ENCODE measurements at regions not wholly inside any gene's neighbourhood (a gene's known extent, or its start where the extent isn't known, plus 50 kb on each side); places are given as distances from the start of the nearest gene placed in this dataset.

DNA sequence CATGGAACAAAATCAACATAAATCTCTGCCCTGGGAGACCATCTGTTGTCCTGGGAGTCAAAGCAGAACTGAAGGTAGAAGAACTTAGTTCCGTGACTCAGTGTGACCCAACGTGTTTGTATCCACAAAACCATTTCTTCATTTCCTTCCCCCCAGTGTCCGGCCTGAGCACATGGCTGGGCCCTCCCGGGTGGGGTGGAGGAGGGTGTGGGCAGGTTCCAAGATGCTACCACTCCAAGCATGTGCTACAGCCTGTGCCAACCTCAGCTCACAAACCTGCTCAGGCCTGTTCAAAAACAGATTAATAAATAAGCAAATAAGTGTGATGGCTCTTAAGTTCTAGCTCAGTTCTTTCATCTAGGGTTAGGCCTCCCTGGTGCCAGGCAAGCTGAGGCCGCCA lies 55.3 kb downstream of the SHANK2 start:
- CTCF ChIA-PET = no interaction called here
- POLR2A ChIA-PET = no interaction called here
- no peaks in the 10 kb centered on the region for H3K9me3 ChIP-seq (ENCODE audit: control extremely low read depth in 1 of 5, control insufficient read depth in 4 of 5, insufficient read depth in 2 of 5, low read depth in 1 of 5, low read length in 4 of 5)
- H3K27ac ChIP-seq (ENCODE audit: insufficient read depth in 1 of 2, low read depth in 1 of 2, low read length in 2 of 2, poor library complexity in 1 of 2, severe bottlenecking in 2 of 2) = no peak overlapping the region
- WGBS (ENCODE audit: insufficient coverage) = 100% methylated on average over 1 of the region's 5 CpGs
- H3K4me3 ChIP-seq (ENCODE audit: control insufficient read depth in 1 of 7, extremely low read depth in 1 of 7, insufficient read depth in 4 of 7, low read depth in 2 of 7, low read length in 6 of 7) = no peak overlapping the region
- H3K4me1 ChIP-seq (ENCODE audit: control extremely low read depth in 1 of 4, control insufficient read depth in 4 of 4, insufficient read depth in 4 of 4, low read length in 3 of 4) = no peaks in the 10 kb centered on the region
- DNase-seq = no peak
- H3K27me3 ChIP-seq (replicated peaks in 2 of 5; ENCODE audit: control insufficient read depth in 4 of 5, insufficient read depth in 5 of 5, low read length in 4 of 5) = peaks cover 0 to 10% (median 0%) of the 10 kb centered on the region in 5 experiments
- no peaks in the 10 kb centered on the region for H3K36me3 ChIP-seq (ENCODE audit: control insufficient read depth in 4 of 4, insufficient read depth in 4 of 4, low read length in 3 of 4)

DNA sequence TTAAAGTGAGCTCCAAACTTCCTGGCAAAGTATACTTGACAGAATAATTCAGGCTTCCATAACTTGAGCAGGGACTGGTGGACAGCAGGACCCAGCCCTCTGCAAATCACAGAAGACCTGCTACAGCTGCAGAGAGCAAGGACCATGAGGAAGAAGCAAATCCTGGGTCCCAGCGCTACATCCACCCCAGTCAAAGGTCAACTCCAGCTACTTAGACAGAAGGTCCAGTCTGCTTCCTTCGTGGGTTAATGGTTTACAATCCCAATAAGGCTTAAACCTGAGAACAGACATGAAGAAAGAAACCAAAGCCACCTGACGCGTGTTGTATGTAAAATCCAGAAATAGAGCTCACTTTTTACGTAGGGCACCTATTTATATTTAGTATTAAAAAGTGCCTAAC lies 57.7 kb downstream of the SHANK2 start:
- Histone ChIP-seq H3K4me3 (ENCODE audit: control insufficient read depth in 1 of 7, extremely low read depth in 1 of 7, insufficient read depth in 4 of 7, low read depth in 2 of 7, low read length in 6 of 7) (no peak overlapping the region), H3K4me1 (ENCODE audit: control extremely low read depth in 1 of 4, control insufficient read depth in 4 of 4, insufficient read depth in 4 of 4, low read length in 3 of 4) (no peaks in the 10 kb centered on the region), H3K27me3 (replicated peaks in 2 of 5; ENCODE audit: control insufficient read depth in 4 of 5, insufficient read depth in 5 of 5, low read length in 4 of 5) (peaks cover 0 to 5% (median 1%) of the 10 kb centered on the region in 5 experiments), H3K9me3 (ENCODE audit: control extremely low read depth in 1 of 5, control insufficient read depth in 4 of 5, insufficient read depth in 2 of 5, low read depth in 1 of 5, low read length in 4 of 5) (no peaks in the 10 kb centered on the region), H3K27ac (ENCODE audit: insufficient read depth in 1 of 2, low read depth in 1 of 2, low read length in 2 of 2, poor library complexity in 1 of 2, severe bottlenecking in 2 of 2) (no peak overlapping the region), H3K36me3 (ENCODE audit: control insufficient read depth in 4 of 4, insufficient read depth in 4 of 4, low read length in 3 of 4) (no peaks in the 10 kb centered on the region)
- no peak for DNase-seq
- POLR2A ChIA-PET = interaction anchor here (0.6 kb wide), 1 partner anchor 46 kb away, joined by 3 read pairs; no protein-coding TSS in a partner anchor
- 100% methylated on average over 3 of the region's 5 CpGs for WGBS (ENCODE audit: insufficient coverage)
- CTCF ChIA-PET = no interaction called here

DNA sequence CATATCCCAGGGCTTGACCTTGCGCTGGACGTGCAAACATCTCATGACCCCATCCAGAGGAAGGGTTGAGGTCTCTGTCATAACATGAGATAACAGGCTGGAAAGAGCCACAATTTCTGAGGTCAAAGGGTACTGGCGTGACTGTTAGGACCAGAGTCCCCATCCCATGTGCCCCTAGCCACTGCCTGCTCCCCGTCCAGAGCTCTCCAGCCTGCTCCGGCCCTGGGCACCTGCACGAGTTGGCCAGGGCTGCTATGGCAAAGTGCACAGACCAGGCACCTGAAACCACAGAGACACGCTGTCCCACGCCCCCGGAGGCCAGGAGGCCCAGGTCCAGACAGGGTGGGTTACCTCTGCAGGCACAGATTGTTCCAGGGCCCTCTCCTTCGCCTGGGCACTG lies 58.9 kb downstream of the SHANK2 start:
- H3K27ac ChIP-seq (ENCODE audit: insufficient read depth in 1 of 2, low read depth in 1 of 2, low read length in 2 of 2, poor library complexity in 1 of 2, severe bottlenecking in 2 of 2) = no peak overlapping the region
- H3K27me3 ChIP-seq (replicated peaks in 2 of 5; ENCODE audit: control insufficient read depth in 4 of 5, insufficient read depth in 5 of 5, low read length in 4 of 5) = peaks cover 0 to 5% (median 0%) of the 10 kb centered on the region in 5 experiments
- no peak for DNase-seq
- no peaks in the 10 kb centered on the region for H3K9me3 ChIP-seq (ENCODE audit: control extremely low read depth in 1 of 5, control insufficient read depth in 4 of 5, insufficient read depth in 2 of 5, low read depth in 1 of 5, low read length in 4 of 5)
- H3K36me3 ChIP-seq (ENCODE audit: control insufficient read depth in 4 of 4, insufficient read depth in 4 of 4, low read length in 3 of 4) = no peaks in the 10 kb centered on the region
- WGBS (ENCODE audit: insufficient coverage) = 97% methylated on average over 7 of the region's 10 CpGs
- POLR2A ChIA-PET = no interaction called here
- no peaks in the 10 kb centered on the region for H3K4me1 ChIP-seq (ENCODE audit: control extremely low read depth in 1 of 4, control insufficient read depth in 4 of 4, insufficient read depth in 4 of 4, low read length in 3 of 4)
- CTCF ChIA-PET = no interaction called here
- no peak overlapping the region for H3K4me3 ChIP-seq (ENCODE audit: control insufficient read depth in 1 of 7, extremely low read depth in 1 of 7, insufficient read depth in 4 of 7, low read depth in 2 of 7, low read length in 6 of 7)

DNA sequence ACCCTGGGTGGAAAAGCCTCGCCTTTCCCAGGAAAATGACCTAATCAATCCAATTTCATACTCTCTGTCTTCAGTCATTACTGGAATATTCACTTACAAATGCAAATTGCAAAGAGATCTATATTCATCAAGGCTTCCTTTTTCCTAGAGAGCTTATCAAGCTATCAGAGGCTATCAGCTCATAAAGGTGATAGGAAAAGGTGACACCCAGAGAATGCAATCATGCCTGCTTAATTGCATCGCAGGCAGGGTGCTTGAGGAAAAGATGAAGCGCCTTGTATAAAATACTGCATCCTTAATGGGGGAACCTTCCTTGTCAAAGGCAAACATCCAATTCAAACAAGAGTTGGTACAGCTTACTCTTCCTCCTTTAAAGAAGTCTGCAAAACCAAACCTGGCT lies 59.7 kb downstream of the SHANK2 start:
- no peaks in the 10 kb centered on the region for H3K36me3 ChIP-seq (ENCODE audit: control insufficient read depth in 4 of 4, insufficient read depth in 4 of 4, low read length in 3 of 4)
- WGBS (ENCODE audit: insufficient coverage) = 100% methylated on average over 3 of the region's 3 CpGs
- ChIA-PET CTCF (no interaction called here), POLR2A (no interaction called here)
- H3K4me3 ChIP-seq (ENCODE audit: control insufficient read depth in 1 of 7, extremely low read depth in 1 of 7, insufficient read depth in 4 of 7, low read depth in 2 of 7, low read length in 6 of 7) = no peak overlapping the region
- no peak overlapping the region for H3K27ac ChIP-seq (ENCODE audit: insufficient read depth in 1 of 2, low read depth in 1 of 2, low read length in 2 of 2, poor library complexity in 1 of 2, severe bottlenecking in 2 of 2)
- no peak for DNase-seq
- H3K4me1 ChIP-seq (ENCODE audit: control extremely low read depth in 1 of 4, control insufficient read depth in 4 of 4, insufficient read depth in 4 of 4, low read length in 3 of 4) = no peaks in the 10 kb centered on the region
- peaks cover 0 to 5% (median 1%) of the 10 kb centered on the region in 5 experiments for H3K27me3 ChIP-seq (replicated peaks in 2 of 5; ENCODE audit: control insufficient read depth in 4 of 5, insufficient read depth in 5 of 5, low read length in 4 of 5)
- H3K9me3 ChIP-seq (ENCODE audit: control extremely low read depth in 1 of 5, control insufficient read depth in 4 of 5, insufficient read depth in 2 of 5, low read depth in 1 of 5, low read length in 4 of 5) = no peaks in the 10 kb centered on the region

DNA sequence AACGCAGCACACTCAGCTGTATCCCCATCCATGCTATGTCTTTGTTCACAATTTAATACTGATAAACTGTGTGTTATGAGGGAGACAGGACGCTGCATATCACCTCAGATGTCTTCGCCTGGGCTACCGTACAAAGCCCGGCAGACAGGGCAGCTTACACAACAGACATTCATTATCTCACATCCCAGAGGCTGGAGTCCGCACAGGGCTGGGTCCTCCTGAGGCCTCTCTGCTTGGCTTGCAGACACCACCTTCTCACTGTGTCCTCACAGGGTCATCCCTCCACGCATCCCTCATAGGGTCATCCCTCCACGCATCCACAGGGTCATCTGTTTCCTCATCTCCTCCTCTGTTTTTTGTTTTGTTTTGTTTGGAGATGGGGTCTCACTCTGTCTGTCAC lies 61.2 kb downstream of the SHANK2 start:
- 100% methylated on average over 7 of the region's 8 CpGs for WGBS (ENCODE audit: insufficient coverage)
- Histone ChIP-seq H3K4me3 (ENCODE audit: control insufficient read depth in 1 of 7, extremely low read depth in 1 of 7, insufficient read depth in 4 of 7, low read depth in 2 of 7, low read length in 6 of 7) (no peak overlapping the region), H3K36me3 (ENCODE audit: control insufficient read depth in 4 of 4, insufficient read depth in 4 of 4, low read length in 3 of 4) (no peaks in the 10 kb centered on the region), H3K27me3 (replicated peaks in 2 of 5; ENCODE audit: control insufficient read depth in 4 of 5, insufficient read depth in 5 of 5, low read length in 4 of 5) (peaks cover 0 to 9% (median 1%) of the 10 kb centered on the region in 5 experiments), H3K27ac (ENCODE audit: insufficient read depth in 1 of 2, low read depth in 1 of 2, low read length in 2 of 2, poor library complexity in 1 of 2, severe bottlenecking in 2 of 2) (no peak overlapping the region), H3K4me1 (ENCODE audit: control extremely low read depth in 1 of 4, control insufficient read depth in 4 of 4, insufficient read depth in 4 of 4, low read length in 3 of 4) (no peaks in the 10 kb centered on the region), H3K9me3 (ENCODE audit: control extremely low read depth in 1 of 5, control insufficient read depth in 4 of 5, insufficient read depth in 2 of 5, low read depth in 1 of 5, low read length in 4 of 5) (no peaks in the 10 kb centered on the region)
- DNase-seq = no peak
- ChIA-PET CTCF (no interaction called here), POLR2A (no interaction called here)

DNA sequence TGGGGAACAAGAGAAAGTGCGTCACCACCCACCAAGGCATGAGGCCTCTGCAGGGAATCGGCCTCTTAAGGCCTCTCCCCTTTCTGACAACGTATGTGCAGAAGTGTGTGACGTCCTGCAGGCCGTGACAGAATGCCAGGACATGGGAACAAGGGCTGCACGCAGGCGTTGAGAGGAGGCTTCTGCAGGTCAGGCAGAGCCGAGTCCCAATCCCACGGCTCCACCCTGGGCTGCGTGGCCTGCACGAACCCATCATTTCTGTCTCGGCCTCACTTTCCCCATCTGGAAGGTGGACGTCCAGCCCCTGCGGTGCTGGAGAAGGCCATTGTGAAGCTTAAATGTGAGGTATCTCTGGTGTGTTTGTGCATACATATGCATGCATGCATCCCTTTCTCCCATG lies 61.8 kb downstream of the SHANK2 start:
- over 99% methylated on average over 11 of the region's 14 CpGs for WGBS (ENCODE audit: insufficient coverage)
- H3K9me3 ChIP-seq (ENCODE audit: control extremely low read depth in 1 of 5, control insufficient read depth in 4 of 5, insufficient read depth in 2 of 5, low read depth in 1 of 5, low read length in 4 of 5) = no peaks in the 10 kb centered on the region
- no peak for DNase-seq
- H3K4me1 ChIP-seq (ENCODE audit: control extremely low read depth in 1 of 4, control insufficient read depth in 4 of 4, insufficient read depth in 4 of 4, low read length in 3 of 4) = no peaks in the 10 kb centered on the region
- H3K36me3 ChIP-seq (ENCODE audit: control insufficient read depth in 4 of 4, insufficient read depth in 4 of 4, low read length in 3 of 4) = no peaks in the 10 kb centered on the region
- no peak overlapping the region for H3K4me3 ChIP-seq (ENCODE audit: control insufficient read depth in 1 of 7, extremely low read depth in 1 of 7, insufficient read depth in 4 of 7, low read depth in 2 of 7, low read length in 6 of 7)
- ChIA-PET CTCF (no interaction called here), POLR2A (no interaction called here)
- peaks cover 0 to 9% (median 1%) of the 10 kb centered on the region in 5 experiments for H3K27me3 ChIP-seq (replicated peaks in 2 of 5; ENCODE audit: control insufficient read depth in 4 of 5, insufficient read depth in 5 of 5, low read length in 4 of 5)
- no peak overlapping the region for H3K27ac ChIP-seq (ENCODE audit: insufficient read depth in 1 of 2, low read depth in 1 of 2, low read length in 2 of 2, poor library complexity in 1 of 2, severe bottlenecking in 2 of 2)

DNA sequence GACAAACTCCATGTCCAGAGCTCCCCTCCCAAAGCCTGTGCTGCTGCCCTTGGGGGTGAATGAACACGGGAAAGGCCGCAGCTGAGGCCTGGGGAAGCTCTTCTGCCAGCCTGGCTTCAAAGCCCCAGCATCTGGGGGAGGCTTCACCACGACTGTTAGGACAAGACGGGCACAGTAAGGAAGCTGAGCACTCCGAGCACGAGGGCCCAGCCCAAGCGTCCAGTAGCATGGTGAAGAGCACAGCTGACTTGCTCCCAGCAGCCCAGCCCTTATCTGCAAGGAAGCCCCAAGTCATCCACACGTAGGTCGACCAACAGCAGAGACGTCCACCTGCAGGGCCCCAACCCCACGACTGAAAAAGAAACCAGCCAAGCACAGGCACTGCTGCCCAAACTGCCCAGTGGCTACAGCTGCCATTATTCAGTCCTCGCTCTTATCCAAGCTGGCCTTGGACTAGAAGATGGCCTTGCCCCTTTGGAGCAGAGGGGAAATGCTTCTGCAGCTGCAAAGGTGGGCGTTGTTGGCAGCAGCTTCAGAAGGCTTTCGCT lies 62.5 kb downstream of the SHANK2 start:
- Histone ChIP-seq H3K27me3 (replicated peaks in 2 of 5; ENCODE audit: control insufficient read depth in 4 of 5, insufficient read depth in 5 of 5, low read length in 4 of 5) (peaks cover 0 to 9% (median 1%) of the 10 kb centered on the region in 5 experiments), H3K4me3 (ENCODE audit: control insufficient read depth in 1 of 7, extremely low read depth in 1 of 7, insufficient read depth in 4 of 7, low read depth in 2 of 7, low read length in 6 of 7) (no peak overlapping the region), H3K9me3 (ENCODE audit: control extremely low read depth in 1 of 5, control insufficient read depth in 4 of 5, insufficient read depth in 2 of 5, low read depth in 1 of 5, low read length in 4 of 5) (no peaks in the 10 kb centered on the region), H3K36me3 (ENCODE audit: control insufficient read depth in 4 of 4, insufficient read depth in 4 of 4, low read length in 3 of 4) (no peaks in the 10 kb centered on the region), H3K27ac (ENCODE audit: insufficient read depth in 1 of 2, low read depth in 1 of 2, low read length in 2 of 2, poor library complexity in 1 of 2, severe bottlenecking in 2 of 2) (no peak overlapping the region), H3K4me1 (ENCODE audit: control extremely low read depth in 1 of 4, control insufficient read depth in 4 of 4, insufficient read depth in 4 of 4, low read length in 3 of 4) (no peaks in the 10 kb centered on the region)
- ChIA-PET CTCF (no interaction called here), POLR2A (no interaction called here)
- no peak for DNase-seq
- 95% methylated on average over 14 of the region's 14 CpGs for WGBS (ENCODE audit: insufficient coverage)

All from common myeloid progenitor, CD34-positive (primary cell).